GM18867 (cell line): ENCODE measurements at regions not wholly inside any gene's neighbourhood (a gene's known extent, or its start where the extent isn't known, plus 50 kb on each side); places are given as distances from the start of the nearest gene placed in this dataset.
"Not testable (repeated sequence)": the region's sequence is repeated elsewhere in the genome, so short reads cannot be mapped to it uniquely, and the experiment has no call there.

ENCODE experiments used
- ATAC-seq: cut with Tn5 transposase; IDR thresholded peaks from one replicate; pipeline ENCODE4 v1.9.1; 2021; ENCODE audit warnings: mild to moderate bottlenecking, moderate library complexity; ENCODE audit not compliant: unreplicated experiment

GRCh38 chr6:6995328-6995727 lies 112.4 kb upstream of the RREB1 start:
- ATAC-seq = no peak

GRCh38 chr6:6996124-6996523 lies 111.6 kb upstream of the RREB1 start:
- ATAC-seq = no peak

GRCh38 chr6:6997263-6998193 lies 110.2 kb upstream of the RREB1 start:
- no peak for ATAC-seq

GRCh38 chr6:6998194-6998569 lies 109.6 kb upstream of the RREB1 start:
- no peak for ATAC-seq

GRCh38 chr6:7000825-7001777 lies 106.7 kb upstream of the RREB1 start:
- ATAC-seq = no peak

- no peak for ATAC-seq
Measured at GRCh38 chr6:7003041-7003440, 104.7 kb upstream of the RREB1 start.

GRCh38 chr6:7004581-7005297 lies 103.0 kb upstream of the RREB1 start:
- ATAC-seq = no peak

GRCh38 chr6:7006515-7007191 lies 101.1 kb upstream of the RREB1 start:
- ATAC-seq = no peak

- no peak for ATAC-seq
Measured at GRCh38 chr6:7008451-7008988, 99.2 kb upstream of the RREB1 start.

GRCh38 chr6:7016226-7016625 lies 91.5 kb upstream of the RREB1 start:
- no peak for ATAC-seq

GRCh38 chr6:7021301-7021700 lies 86.5 kb upstream of the RREB1 start:
- ATAC-seq = no peak

GRCh38 chr6:7025861-7026260 lies 81.9 kb upstream of the RREB1 start:
- no peak for ATAC-seq

- ATAC-seq = not testable (repeated sequence)
Measured at GRCh38 chr6:7028963-7029362, 78.8 kb upstream of the RREB1 start.

GRCh38 chr6:7030968-7031367 lies 76.8 kb upstream of the RREB1 start:
- not testable (repeated sequence) for ATAC-seq

GRCh38 chr6:7033202-7033601 lies 74.6 kb upstream of the RREB1 start:
- ATAC-seq = no peak

- ATAC-seq = no peak
Measured at GRCh38 chr6:7034055-7034454, 73.7 kb upstream of the RREB1 start.

GRCh38 chr6:7035837-7036249 lies 71.9 kb upstream of the RREB1 start:
- no peak for ATAC-seq

GRCh38 chr6:7041511-7042026 lies 66.2 kb upstream of the RREB1 start:
- no peak for ATAC-seq

GRCh38 chr6:7042056-7042653 lies 65.6 kb upstream of the RREB1 start:
- ATAC-seq = no peak
